GM12878 (cell line): ENCODE measurements at regions not wholly inside any gene's neighbourhood (a gene's known extent, or its start where the extent isn't known, plus 50 kb on each side); places are given as distances from the start of the nearest gene placed in this dataset.

Experiments used
- ATAC-seq: fragments of 200-7000 bp; cut with Tn5 transposase; 3 replicates; pipeline ENCODE4 v1.9.1; 2020; ENCODE audit warnings: mild to moderate bottlenecking, moderate library complexity
- BruUV-seq: library from RNA; stranded (reverse); fragments of 400-500 nt; replicated peaks from 2 replicates; lab custom pipeline; 2021; lab: Mats Ljungman, UMichigan
- CTCF ChIA-PET: fragments of 300-600 bp; sonication (Branson Sonifier 250); formaldehyde crosslinking; extraction: SDS; loops from one replicate; lab custom pipeline; 2021; ENCODE audit warnings: inconsistent platforms; lab: Yijun Ruan, JAX
- POLR2A ChIA-PET: fragments of 350-600 bp; formaldehyde crosslinking; extraction: SDS; loops from one replicate; lab custom pipeline; 2021; ENCODE audit warnings: inconsistent platforms; lab: Charles Lee
- RAD21 ChIA-PET: fragments of 300-600 bp; sonication (Branson Sonifier 250); formaldehyde crosslinking; loops from one replicate; lab custom pipeline; 2023; ENCODE audit warnings: antibody characterized with exemption; ENCODE audit not compliant: unreplicated experiment; lab: Charles Lee
- SMC1A ChIA-PET: fragments of 300-600 bp; sonication (Branson Sonifier 250); formaldehyde crosslinking; loops from one replicate; lab custom pipeline; 2023; ENCODE audit not compliant: unreplicated experiment, uncharacterized antibody; lab: Charles Lee
- DNase-seq: peaks from one replicate; pipeline ENCODE4 v3.0.0-alpha.2; 2011; ENCODE audit warnings: low read depth, low spot score
- FAIRE-seq: peaks from 3 replicates; lab custom pipeline; 2011; peaks lifted over from hg19 to GRCh38; lab: Jason Lieb, UNC
- H2AFZ ChIP-seq: 2 replicates; pipeline ENCODE4 v1.6.0; 2011; ENCODE audit warnings: low read depth, low read length, control low read depth; ENCODE audit not compliant: control insufficient read depth
- H3K27ac ChIP-seq: 2 replicates; pipeline ENCODE4 v1.5.1; 2011; ENCODE audit warnings: control low read depth; ENCODE audit not compliant: control insufficient read depth, insufficient read depth
- H3K27me3 ChIP-seq, 2 experiments: replicated peaks in 1 of 2; 2 replicates each; pipeline versions ENCODE4 v1.6.0 to v1.6.1; 2011; ENCODE audit warnings: low read length in 1 of 2; ENCODE audit not compliant: control insufficient read depth in 2 of 2, insufficient read depth in 2 of 2
- H3K36me3 ChIP-seq, 2 experiments: 2 replicates each; pipeline ENCODE4 v1.5.1; 2011; ENCODE audit warnings: low read length in 1 of 2; ENCODE audit not compliant: control insufficient read depth in 2 of 2, insufficient read depth in 2 of 2
- H3K4me1 ChIP-seq: 2 replicates; pipeline ENCODE4 v1.6.1; 2011; ENCODE audit warnings: mild to moderate bottlenecking, low read length, moderate library complexity, mixed read lengths; ENCODE audit not compliant: control insufficient read depth, insufficient read depth
- H3K4me2 ChIP-seq: 2 replicates; pipeline ENCODE4 v1.6.0; 2011; ENCODE audit warnings: control low read depth; ENCODE audit not compliant: control insufficient read depth, insufficient read depth
- H3K4me3 ChIP-seq: fragments of 200-600 bp; sonication (generic); 2 replicates; pipeline ENCODE4 v1.5.1; 2016
- H3K79me2 ChIP-seq: 2 replicates; pipeline ENCODE4 v1.6.0; 2011; ENCODE audit warnings: low read length; ENCODE audit not compliant: control insufficient read depth, insufficient read depth
- H3K9ac ChIP-seq: 2 replicates; pipeline ENCODE4 v1.8.0; 2011; ENCODE audit warnings: low read length, control low read depth, mixed read lengths; ENCODE audit not compliant: control insufficient read depth, insufficient read depth
- H3K9me3 ChIP-seq: replicated peaks from 3 replicates; pipeline ENCODE4 v1.5.1; 2011; ENCODE audit warnings: mild to moderate bottlenecking, low read length; ENCODE audit not compliant: control insufficient read depth, insufficient read depth
- H4K20me1 ChIP-seq: 2 replicates; pipeline ENCODE4 v1.6.0; 2011; ENCODE audit not compliant: control insufficient read depth, insufficient read depth
- ATF2 ChIP-seq: IDR thresholded peaks from 2 replicates; pipeline ENCODE4 v1.6.1; 2012; ENCODE audit warnings: low read length, inconsistent platforms
- BRCA1 ChIP-seq: IDR thresholded peaks from 2 replicates; pipeline ENCODE4 v1.6.1; 2011; ENCODE audit warnings: low read depth, low read length, improper control_type of control experiment
- CHD2 ChIP-seq: IDR thresholded peaks from 2 replicates; pipeline ENCODE4 v1.6.1; 2011; ENCODE audit warnings: low read depth, low read length, improper control_type of control experiment, borderline replicate concordance
- CTCF ChIP-seq, 3 experiments: IDR thresholded peaks in 2 of 3; conservative IDR thresholded peaks in 1 of 3; 2 replicates each; pipeline ENCODE4 v1.5.1; 2011; ENCODE audit warnings: low read depth in 3 of 3, low read length in 3 of 3, mild to moderate bottlenecking in 3 of 3, control low read depth in 2 of 3, moderate library complexity in 2 of 3, inconsistent platforms in 1 of 3, mixed read lengths in 1 of 3; ENCODE audit not compliant: control insufficient read depth in 2 of 3, insufficient read depth in 1 of 3; ENCODE audit errors: extremely low read depth in 1 of 3
- IKZF2 ChIP-seq, 2 experiments: fragments of 450-650 bp; IDR thresholded peaks; 2 replicates each; pipeline ENCODE4 v1.6.1; 2017; ENCODE audit warnings: mild to moderate bottlenecking in 2 of 2, moderate library complexity in 2 of 2
- WGBS: methylation state at CpG from one replicate; pipeline ENCODE4 v1.1.6; 2016; ENCODE audit warnings: low lambda C conversion rate; ENCODE audit not compliant: insufficient replicate concordance, insufficient coverage; ENCODE audit errors: missing lambda C conversion rate; 5-methylcytosine and 5-hydroxymethylcytosine counted together
- in situ Hi-C: fragments of 300-500 bp; cut with MboI; formaldehyde crosslinking; loops from 9 replicates; pipeline ENCODE4 v1.14.3; 2018; ENCODE audit warnings: mixed read lengths
- intact Hi-C: fragments of 100-400 bp; cut with micrococcal nuclease; formaldehyde crosslinking; loops from one replicate; pipeline ENCODE4 v1.14.2; 2022; ENCODE audit not compliant: unreplicated experiment

- TF ChIP-seq CTCF (IDR thresholded peaks at IDR 0.05 in 2 of 3, conservative IDR thresholded peaks at IDR 0.05 in 1 of 3; ENCODE audit: control insufficient read depth in 2 of 3, extremely low read depth in 1 of 3, insufficient read depth in 1 of 3, low read depth in 3 of 3, low read length in 3 of 3) = no peak
Observed at GRCh38 chr11:23310276-23310675, 450.0 kb upstream of the CCDC179 start (continued).

- intact Hi-C loops = no loop called here
- no peak overlapping the region for H3K4me3 ChIP-seq
- H3K36me3 ChIP-seq = no peaks in the 10 kb centered on the region
- WGBS = 8% methylated on average over 5 of the region's 5 CpGs
- no peaks in the 10 kb centered on the region for H3K9me3 ChIP-seq
- DNase-seq (no peak), FAIRE-seq (no peak), ATAC-seq (no peak)
- H3K9ac ChIP-seq = no peak overlapping the region
- no peak for TF ChIP-seq ATF2
- TF ChIP-seq CHD2 = no peak
- TF ChIP-seq BRCA1 = no peak
- TF ChIP-seq IKZF2 (IDR thresholded peaks at IDR 0.05) = no peak
- H3K4me2 ChIP-seq = no peak overlapping the region
- ChIA-PET RAD21 (no interaction called here), POLR2A (no interaction called here), CTCF (no interaction called here), SMC1A (no interaction called here)
- in situ Hi-C loops = no loop called here
- no peaks in the 10 kb centered on the region for H3K4me1 ChIP-seq
- H3K27ac ChIP-seq = no peak overlapping the region
- no TSS peak for BruUV-seq
- H4K20me1 ChIP-seq = no peaks in the 10 kb centered on the region
- no peaks in the 10 kb centered on the region for H3K27me3 ChIP-seq
- no peak overlapping the region for H2AFZ ChIP-seq
- H3K79me2 ChIP-seq = no peaks in the 10 kb centered on the region
Observed at GRCh38 chr11:23311986-23312940, 452.0 kb upstream of the CCDC179 start.
